ENCODE measurements at regions not wholly inside any gene's neighbourhood (a gene's known extent, or its start where the extent isn't known, plus 50 kb on each side); places are given as distances from the start of the nearest gene placed in this dataset.

GRCh38 chr2:56017784-56018183, 94.2 kb upstream of the EFEMP1 start:
- DNase-seq (ENCODE audit: low read depth) = no peak
- TF ChIP-seq CTCF (IDR thresholded peaks at IDR 0.05; ENCODE audit: low read length, missing control alignments) = no peak

GRCh38 chr2:56018267-56018666, 94.7 kb upstream of the EFEMP1 start:
- no peak overlapping the region for H3K4me3 ChIP-seq (replicated peaks; ENCODE audit: low read depth, low read length)
- no peak for DNase-seq (ENCODE audit: low read depth)
- TF ChIP-seq CTCF (IDR thresholded peaks at IDR 0.05; ENCODE audit: low read length, missing control alignments) = no peak

More at GRCh38 chr2:56017784-56018183, 94.2 kb upstream of the EFEMP1 start:
- H3K4me3 ChIP-seq (replicated peaks; ENCODE audit: low read depth, low read length) = no peak overlapping the region

- TF ChIP-seq CTCF (IDR thresholded peaks at IDR 0.05; ENCODE audit: low read length, missing control alignments) = no peak
- no peak overlapping the region for H3K4me3 ChIP-seq (replicated peaks; ENCODE audit: low read depth, low read length)
- no peak for DNase-seq (ENCODE audit: low read depth)
These were observed 97.5 kb upstream of the EFEMP1 start for GRCh38 chr2:56021136-56021474.

- TF ChIP-seq CTCF (IDR thresholded peaks at IDR 0.05; ENCODE audit: low read length, missing control alignments) = no peak
- H3K4me3 ChIP-seq (replicated peaks; ENCODE audit: low read depth, low read length) = no peak overlapping the region
- no peak for DNase-seq (ENCODE audit: low read depth)
These were observed 98.0 kb upstream of the EFEMP1 start for GRCh38 chr2:56021579-56021978.

- no peak overlapping the region for H3K4me3 ChIP-seq (replicated peaks; ENCODE audit: low read depth, low read length)
- no peak for TF ChIP-seq CTCF (IDR thresholded peaks at IDR 0.05; ENCODE audit: low read length, missing control alignments)
- no peak for DNase-seq (ENCODE audit: low read depth)
These were observed 102.0 kb upstream of the EFEMP1 start for GRCh38 chr2:56025469-56026193.

GRCh38 chr2:56026828-56027227, 103.2 kb upstream of the EFEMP1 start:
- no peak for DNase-seq (ENCODE audit: low read depth)

More at GRCh38 chr2:56026828-56027227, 103.2 kb upstream of the EFEMP1 start:
- TF ChIP-seq CTCF (IDR thresholded peaks at IDR 0.05; ENCODE audit: low read length, missing control alignments) = no peak
- H3K4me3 ChIP-seq (replicated peaks; ENCODE audit: low read depth, low read length) = no peak overlapping the region

Data from fibroblast of pulmonary artery (primary cell).